ENCODE measurements at regions not wholly inside any gene's neighbourhood (a gene's known extent, or its start where the extent isn't known, plus 50 kb on each side); places are given as distances from the start of the nearest gene placed in this dataset.
A peak's percentile ranks its signal among the peaks of the same experiment; 100 is the strongest.

DNA sequence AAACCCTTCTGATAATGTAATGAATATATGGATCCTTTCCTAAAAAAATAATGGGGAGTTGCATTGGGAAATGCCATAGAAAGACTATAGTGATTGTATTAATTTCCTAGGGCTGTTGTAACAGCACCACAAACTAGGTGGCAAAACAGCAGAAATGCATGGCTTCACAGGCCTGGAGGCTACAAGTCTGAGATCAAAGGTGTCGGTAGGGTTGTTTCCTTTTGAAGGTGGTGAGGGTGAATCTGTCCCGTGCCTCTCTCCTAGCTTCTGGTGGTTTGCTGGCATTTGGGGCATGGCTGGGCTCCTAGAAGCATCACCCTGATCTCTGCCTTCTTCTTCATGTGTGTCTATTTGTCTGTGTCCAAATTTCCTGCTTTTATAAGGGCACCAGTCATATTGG is 149.7 kb downstream of the INHBB start:
- DNase-seq (ENCODE audit: insufficient read length, low spot score, missing footprints): no peak
- no peak overlapping the region for H3K4me3 ChIP-seq (ENCODE audit: insufficient read depth, low read length)
- H3K36me3 ChIP-seq (ENCODE audit: insufficient read depth, low read length): no peaks in the 10 kb centered on the region
- H3K4me1 ChIP-seq (ENCODE audit: insufficient read depth, low read length): no peaks in the 10 kb centered on the region
- H4K20me1 ChIP-seq (ENCODE audit: insufficient read depth, low read length): no peaks in the 10 kb centered on the region
- no peak overlapping the region for H3K27ac ChIP-seq (ENCODE audit: low read depth, low read length)
- no peak overlapping the region for H3K4me2 ChIP-seq (ENCODE audit: insufficient read depth, low read length)
- H3K27me3 ChIP-seq (ENCODE audit: insufficient read depth, low read length): peaks cover 12% of the 10 kb centered on the region
- no peak for TF ChIP-seq CTCF (IDR thresholded peaks at IDR 0.05; ENCODE audit: extremely low read depth, low read depth, low read length)
- H2AFZ ChIP-seq (ENCODE audit: low read length): no peak overlapping the region
- no peaks in the 10 kb centered on the region for H3K79me2 ChIP-seq (ENCODE audit: insufficient read depth, low read length)
- H3K9me3 ChIP-seq (ENCODE audit: low read depth, low read length): no peaks in the 10 kb centered on the region

- Histone ChIP-seq H4K20me1 (ENCODE audit: insufficient read depth, low read length) (no peaks in the 10 kb centered on the region), H3K9me3 (ENCODE audit: low read depth, low read length) (no peaks in the 10 kb centered on the region), H3K4me1 (ENCODE audit: insufficient read depth, low read length) (no peaks in the 10 kb centered on the region), H3K79me2 (ENCODE audit: insufficient read depth, low read length) (no peaks in the 10 kb centered on the region), H2AFZ (ENCODE audit: low read length) (no peak overlapping the region), H3K27ac (ENCODE audit: low read depth, low read length) (no peak overlapping the region), H3K4me3 (ENCODE audit: insufficient read depth, low read length) (no peak overlapping the region), H3K4me2 (ENCODE audit: insufficient read depth, low read length) (no peak overlapping the region), H3K27me3 (ENCODE audit: insufficient read depth, low read length) (peaks cover 10% of the 10 kb centered on the region), H3K36me3 (ENCODE audit: insufficient read depth, low read length) (no peaks in the 10 kb centered on the region)
- TF ChIP-seq CTCF (IDR thresholded peaks at IDR 0.05; ENCODE audit: extremely low read depth, low read depth, low read length): no peak
- DNase-seq (ENCODE audit: insufficient read length, low spot score, missing footprints): no peak
These were observed 150.3 kb downstream of the INHBB start for GRCh38 chr2:120496235-120496634.

DNA sequence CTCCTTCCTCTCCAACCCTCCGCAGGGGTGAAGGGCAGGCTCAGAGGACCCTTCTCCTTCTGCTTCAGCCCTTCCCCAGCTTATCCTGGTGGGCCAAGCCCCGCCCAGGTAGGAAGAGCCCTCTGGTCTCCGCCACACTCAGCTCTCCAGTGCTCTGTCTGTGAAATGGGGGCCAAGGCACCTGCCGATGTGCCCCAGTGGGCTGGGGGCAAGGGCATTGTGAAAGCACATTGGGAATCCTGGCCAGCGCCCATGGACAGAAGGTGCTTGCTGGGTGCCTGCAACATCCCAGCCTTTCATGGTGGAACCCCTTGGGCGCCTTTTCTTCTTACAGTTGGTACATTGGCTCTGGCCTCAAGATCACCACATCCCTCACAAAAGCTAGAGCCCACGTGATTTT is 150.8 kb downstream of the INHBB start:
- no peaks in the 10 kb centered on the region for H4K20me1 ChIP-seq (ENCODE audit: insufficient read depth, low read length)
- no peaks in the 10 kb centered on the region for H3K79me2 ChIP-seq (ENCODE audit: insufficient read depth, low read length)
- no peak for TF ChIP-seq CTCF (IDR thresholded peaks at IDR 0.05; ENCODE audit: extremely low read depth, low read depth, low read length)
- H3K9me3 ChIP-seq (ENCODE audit: low read depth, low read length): no peaks in the 10 kb centered on the region
- H3K4me1 ChIP-seq (ENCODE audit: insufficient read depth, low read length): no peaks in the 10 kb centered on the region
- H3K4me2 ChIP-seq (ENCODE audit: insufficient read depth, low read length): no peak overlapping the region
- no peak overlapping the region for H2AFZ ChIP-seq (ENCODE audit: low read length)
- no peak overlapping the region for H3K4me3 ChIP-seq (ENCODE audit: insufficient read depth, low read length)
- DNase-seq (ENCODE audit: insufficient read length, low spot score, missing footprints): no peak
- H3K36me3 ChIP-seq (ENCODE audit: insufficient read depth, low read length): no peaks in the 10 kb centered on the region
- peaks cover 9% of the 10 kb centered on the region for H3K27me3 ChIP-seq (ENCODE audit: insufficient read depth, low read length)
- no peak overlapping the region for H3K27ac ChIP-seq (ENCODE audit: low read depth, low read length)

DNA sequence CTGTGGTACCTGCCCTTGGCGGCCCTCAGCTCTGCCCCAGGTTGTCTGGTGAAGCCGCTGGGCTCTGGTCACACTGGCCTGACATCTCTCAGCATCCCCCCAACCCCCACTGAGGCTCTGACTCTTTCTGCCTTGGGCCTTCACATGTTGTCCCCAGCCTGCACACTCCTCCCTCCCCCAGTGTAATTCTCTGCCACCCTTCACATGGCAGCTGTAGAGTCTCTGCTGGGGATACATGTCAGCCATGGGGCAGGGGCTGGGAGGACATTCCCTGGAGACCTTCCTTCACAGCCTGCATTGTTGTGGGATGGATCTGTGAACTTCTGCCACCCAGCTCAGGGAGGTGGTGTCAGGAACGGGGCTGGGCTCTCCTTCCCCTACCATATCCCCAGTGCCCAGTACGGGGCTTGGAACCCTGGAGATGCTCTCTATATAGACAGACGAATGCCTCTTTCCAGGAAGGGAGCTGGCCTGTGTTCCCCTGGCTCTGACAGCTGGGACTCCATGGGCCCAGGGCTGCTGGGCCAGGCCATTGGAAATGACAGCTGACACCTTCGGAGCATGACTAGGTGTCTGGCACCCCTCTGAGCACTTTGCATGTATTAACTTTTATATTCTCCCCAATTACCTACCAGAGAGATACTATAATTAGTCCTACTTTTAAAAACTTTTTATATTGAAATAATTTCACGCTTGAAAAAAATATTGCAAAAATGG is 151.5 kb downstream of the INHBB start:
- Histone ChIP-seq H3K4me1 (ENCODE audit: insufficient read depth, low read length) (no peaks in the 10 kb centered on the region), H3K79me2 (ENCODE audit: insufficient read depth, low read length) (no peaks in the 10 kb centered on the region), H3K9me3 (ENCODE audit: low read depth, low read length) (no peaks in the 10 kb centered on the region), H4K20me1 (ENCODE audit: insufficient read depth, low read length) (no peaks in the 10 kb centered on the region), H3K27me3 (ENCODE audit: insufficient read depth, low read length) (peaks cover 9% of the 10 kb centered on the region), H2AFZ (ENCODE audit: low read length) (no peak overlapping the region), H3K27ac (ENCODE audit: low read depth, low read length) (no peak overlapping the region), H3K4me2 (ENCODE audit: insufficient read depth, low read length) (no peak overlapping the region), H3K36me3 (ENCODE audit: insufficient read depth, low read length) (no peaks in the 10 kb centered on the region), H3K4me3 (ENCODE audit: insufficient read depth, low read length) (no peak overlapping the region)
- DNase-seq (ENCODE audit: insufficient read length, low spot score, missing footprints): peak; percentile 52
- no peak for TF ChIP-seq CTCF (IDR thresholded peaks at IDR 0.05; ENCODE audit: extremely low read depth, low read depth, low read length)
